HG03066 (cell line): ENCODE measurements at regions not wholly inside any gene's neighbourhood (a gene's known extent, or its start where the extent isn't known, plus 50 kb on each side); places are given as distances from the start of the nearest gene placed in this dataset.

Experiments used
- ATAC-seq: cut with Tn5 transposase; IDR thresholded peaks from one replicate; pipeline ENCODE4 v1.9.1; 2021; ENCODE audit warnings: low read depth; ENCODE audit not compliant: unreplicated experiment

- no peak for ATAC-seq
These were observed 241.8 kb downstream of the WNT5A start for GRCh38 chr3:55245351-55245750.

- no peak for ATAC-seq
These were observed 242.9 kb downstream of the WNT5A start for GRCh38 chr3:55244247-55244646.

- ATAC-seq: no peak
These were observed 243.4 kb downstream of the WNT5A start for GRCh38 chr3:55243678-55244077.

- no peak for ATAC-seq
These were observed 244.2 kb downstream of the WNT5A start for GRCh38 chr3:55242921-55243320.

GRCh38 chr3:55241098-55241497 is 246.0 kb downstream of the WNT5A start:
- ATAC-seq: no peak

GRCh38 chr3:55235416-55235815 is 251.7 kb downstream of the WNT5A start:
- no peak for ATAC-seq

- ATAC-seq: no peak
These were observed 260.4 kb downstream of the WNT5A start for GRCh38 chr3:55226696-55227095.

GRCh38 chr3:55218577-55218976 is 268.5 kb downstream of the WNT5A start:
- no peak for ATAC-seq

GRCh38 chr3:55207744-55208143 is 279.4 kb downstream of the WNT5A start:
- no peak for ATAC-seq

- no peak for ATAC-seq
These were observed 278.1 kb upstream of the LRTM1 start for GRCh38 chr3:55205990-55206389.

GRCh38 chr3:55204417-55204816 is 276.6 kb upstream of the LRTM1 start:
- no peak for ATAC-seq

GRCh38 chr3:55203546-55203945 is 275.7 kb upstream of the LRTM1 start:
- no peak for ATAC-seq

GRCh38 chr3:55203006-55203405 is 275.1 kb upstream of the LRTM1 start:
- ATAC-seq: no peak

- ATAC-seq: no peak
These were observed 274.5 kb upstream of the LRTM1 start for GRCh38 chr3:55202326-55202725.

- ATAC-seq: no peak
These were observed 273.9 kb upstream of the LRTM1 start for GRCh38 chr3:55201779-55202178.

GRCh38 chr3:55200906-55201305 is 273.0 kb upstream of the LRTM1 start:
- ATAC-seq: no peak

- ATAC-seq: no peak
These were observed 270.7 kb upstream of the LRTM1 start for GRCh38 chr3:55198554-55198953.

- ATAC-seq: no peak
These were observed 269.2 kb upstream of the LRTM1 start for GRCh38 chr3:55197021-55197420.

GRCh38 chr3:55196495-55196894 is 268.6 kb upstream of the LRTM1 start:
- ATAC-seq: no peak

- ATAC-seq: no peak
These were observed 266.5 kb upstream of the LRTM1 start for GRCh38 chr3:55194376-55194775.

GRCh38 chr3:55191911-55192775 is 264.3 kb upstream of the LRTM1 start:
- ATAC-seq: no peak

GRCh38 chr3:55190331-55190730 is 262.5 kb upstream of the LRTM1 start:
- no peak for ATAC-seq
